ENCODE measurements at regions not wholly inside any gene's neighbourhood (a gene's known extent, or its start where the extent isn't known, plus 50 kb on each side); places are given as distances from the start of the nearest gene placed in this dataset.
"Not testable (repeated sequence)": the region's sequence is repeated elsewhere in the genome, so short reads cannot be mapped to it uniquely, and the experiment has no call there.

- intact Hi-C loops (cut with DNase I): no loop called here
- DNase-seq (ENCODE audit: low spot score): no peak
Measured at GRCh38 chr1:119191325-119191724, 50.9 kb upstream of the WARS2 start.

- no peak for DNase-seq (ENCODE audit: low spot score)
- intact Hi-C loops (cut with DNase I): no loop called here
Measured at GRCh38 chr1:119204197-119204960, 63.9 kb upstream of the WARS2 start.

- intact Hi-C loops (cut with DNase I): no loop called here
- DNase-seq (ENCODE audit: low spot score): no peak
Measured at GRCh38 chr1:119204961-119205357, 64.5 kb upstream of the WARS2 start.

GRCh38 chr1:119209061-119209460 lies 68.6 kb upstream of the WARS2 start:
- intact Hi-C loops (cut with DNase I): no loop called here
- no peak for DNase-seq (ENCODE audit: low spot score)

GRCh38 chr1:119209596-119210295 lies 69.3 kb upstream of the WARS2 start:
- intact Hi-C loops (cut with DNase I): no loop called here
- DNase-seq (ENCODE audit: low spot score): no peak

GRCh38 chr1:119210296-119210649 lies 69.8 kb upstream of the WARS2 start:
- no peak for DNase-seq (ENCODE audit: low spot score)
- intact Hi-C loops (cut with DNase I): no loop called here

GRCh38 chr1:119213213-119213612 lies 72.8 kb upstream of the WARS2 start:
- intact Hi-C loops (cut with DNase I); DNase-seq (ENCODE audit: low spot score): not testable (repeated sequence)

GRCh38 chr1:119214961-119215360 lies 74.5 kb upstream of the WARS2 start:
- intact Hi-C loops (cut with DNase I); DNase-seq (ENCODE audit: low spot score): not testable (repeated sequence)

GRCh38 chr1:119217309-119217828 lies 76.9 kb upstream of the WARS2 start:
- DNase-seq (ENCODE audit: low spot score): no peak
- intact Hi-C loops (cut with DNase I): no loop called here

GRCh38 chr1:119219711-119220110 lies 79.3 kb upstream of the WARS2 start:
- intact Hi-C loops (cut with DNase I): no loop called here

GRCh38 chr1:119220991-119221390 lies 80.5 kb upstream of the WARS2 start:
- intact Hi-C loops (cut with DNase I): no loop called here
- DNase-seq (ENCODE audit: low spot score): no peak

More at GRCh38 chr1:119219711-119220110, 79.3 kb upstream of the WARS2 start:
- no peak for DNase-seq (ENCODE audit: low spot score)

GRCh38 chr1:119222271-119222670 lies 81.8 kb upstream of the WARS2 start:
- intact Hi-C loops (cut with DNase I): no loop called here
- DNase-seq (ENCODE audit: low spot score): no peak

- intact Hi-C loops (cut with DNase I): no loop called here
- DNase-seq (ENCODE audit: low spot score): no peak
Measured at GRCh38 chr1:119225265-119225664, 84.8 kb upstream of the WARS2 start.

- DNase-seq (ENCODE audit: low spot score): no peak
- intact Hi-C loops (cut with DNase I): no loop called here
Measured at GRCh38 chr1:119225831-119226230, 85.4 kb upstream of the WARS2 start.

- DNase-seq (ENCODE audit: low spot score): no peak
- intact Hi-C loops (cut with DNase I): no loop called here
Measured at GRCh38 chr1:119226321-119226720, 85.9 kb upstream of the WARS2 start.

- no peak for DNase-seq (ENCODE audit: low spot score)
- intact Hi-C loops (cut with DNase I): no loop called here
Measured at GRCh38 chr1:119226913-119227312, 86.5 kb upstream of the WARS2 start.

- intact Hi-C loops (cut with DNase I): no loop called here
- no peak for DNase-seq (ENCODE audit: low spot score)
Measured at GRCh38 chr1:119227456-119227855, 87.0 kb upstream of the WARS2 start.

- DNase-seq (ENCODE audit: low spot score): no peak
- intact Hi-C loops (cut with DNase I): no loop called here
Measured at GRCh38 chr1:119228335-119229080, 88.1 kb upstream of the WARS2 start.

- intact Hi-C loops (cut with DNase I): loop anchor here in 1 of 2 donors (5.0 kb wide), 1 partner anchor 92 kb away; no protein-coding TSS in a partner anchor
- no peak for DNase-seq (ENCODE audit: low spot score)
Measured at GRCh38 chr1:119235120-119235519, 94.7 kb upstream of the WARS2 start.

GRCh38 chr1:119245881-119246280 lies 105.4 kb upstream of the WARS2 start:
- no peak for DNase-seq (ENCODE audit: low spot score)
- intact Hi-C loops (cut with DNase I): no loop called here

All from posterior vena cava (tissue), 2 donors.